DOHH2 (cell line): ENCODE measurements at regions not wholly inside any gene's neighbourhood (a gene's known extent, or its start where the extent isn't known, plus 50 kb on each side); places are given as distances from the start of the nearest gene placed in this dataset.
"Not testable (repeated sequence)": the region's sequence is repeated elsewhere in the genome, so short reads cannot be mapped to it uniquely, and the experiment has no call there.

Source experiments
- H3F3A ChIP-seq: fragments of 200-600 bp; sonication (generic), shearing (Covaris generic); 2 replicates; pipeline ENCODE4 v1.6.0; 2016; ENCODE audit warnings: antibody characterized with exemption, mild to moderate bottlenecking; ENCODE audit not compliant: control insufficient read depth, insufficient read depth
- H3K27ac ChIP-seq: fragments of 200-600 bp; sonication (generic); 2 replicates; pipeline ENCODE4 v1.5.1; 2014; ENCODE audit warnings: low read depth, mild to moderate bottlenecking, low read length, moderate library complexity
- H3K27me3 ChIP-seq: fragments of 200-600 bp; sonication (generic); 2 replicates; pipeline ENCODE4 v1.6.1; 2014; ENCODE audit warnings: mild to moderate bottlenecking, low read length, mixed read lengths; ENCODE audit not compliant: control insufficient read depth
- H3K36me3 ChIP-seq: fragments of 200-600 bp; sonication (generic); 2 replicates; pipeline ENCODE4 v1.6.1; 2014; ENCODE audit warnings: mild to moderate bottlenecking, low read length, moderate library complexity, mixed read lengths; ENCODE audit not compliant: control insufficient read depth
- H3K4me1 ChIP-seq: fragments of 200-600 bp; sonication (generic); 2 replicates; pipeline ENCODE4 v1.6.1; 2014; ENCODE audit warnings: mild to moderate bottlenecking, low read length, mixed read lengths; ENCODE audit not compliant: control insufficient read depth
- H3K4me2 ChIP-seq: fragments of 200-600 bp; sonication (generic); 2 replicates; pipeline ENCODE4 v1.6.0; 2014; ENCODE audit warnings: mild to moderate bottlenecking, low read length, moderate library complexity
- H3K4me3 ChIP-seq: fragments of 200-600 bp; sonication (generic); 2 replicates; pipeline ENCODE4 v1.5.1; 2014; ENCODE audit warnings: mild to moderate bottlenecking, low read length, mixed read lengths
- H3K79me2 ChIP-seq: fragments of 200-600 bp; sonication (generic); 2 replicates; pipeline ENCODE4 v1.6.1; 2014; ENCODE audit warnings: mild to moderate bottlenecking, low read length, mixed read lengths; ENCODE audit not compliant: control insufficient read depth
- H3K9me2 ChIP-seq: fragments of 200-600 bp; sonication (generic); replicated peaks from 2 replicates; pipeline ENCODE4 v1.6.1; 2014; ENCODE audit warnings: mild to moderate bottlenecking, low read length, mixed read lengths; ENCODE audit not compliant: control insufficient read depth
- H3K9me3 ChIP-seq: fragments of 200-600 bp; sonication (generic); 2 replicates; pipeline ENCODE4 v1.6.1; 2014; ENCODE audit warnings: antibody characterized with exemption, low read length, mixed read lengths; ENCODE audit not compliant: control insufficient read depth, insufficient read depth
- H4K20me1 ChIP-seq: fragments of 200-600 bp; sonication (generic); 2 replicates; pipeline ENCODE4 v1.6.0; 2014; ENCODE audit warnings: low read depth, mild to moderate bottlenecking, antibody characterized with exemption, low read length, moderate library complexity; ENCODE audit not compliant: control insufficient read depth, insufficient read depth
- CTCF ChIP-seq: fragments of 200-600 bp; sonication (generic); IDR thresholded peaks from one replicate; pipeline ENCODE4 v1.5.1; 2014; ENCODE audit warnings: antibody characterized with exemption, mild to moderate bottlenecking, low read depth, low read length; ENCODE audit not compliant: poor library complexity, severe bottlenecking
- EZH2phosphoT487 ChIP-seq: fragments of 200-600 bp; sonication (generic); IDR thresholded peaks from 2 replicates; pipeline ENCODE4 v1.6.1; 2017; ENCODE audit warnings: borderline replicate concordance, mild to moderate bottlenecking, antibody characterized with exemption, low read length, moderate library complexity, mixed read lengths

DNA sequence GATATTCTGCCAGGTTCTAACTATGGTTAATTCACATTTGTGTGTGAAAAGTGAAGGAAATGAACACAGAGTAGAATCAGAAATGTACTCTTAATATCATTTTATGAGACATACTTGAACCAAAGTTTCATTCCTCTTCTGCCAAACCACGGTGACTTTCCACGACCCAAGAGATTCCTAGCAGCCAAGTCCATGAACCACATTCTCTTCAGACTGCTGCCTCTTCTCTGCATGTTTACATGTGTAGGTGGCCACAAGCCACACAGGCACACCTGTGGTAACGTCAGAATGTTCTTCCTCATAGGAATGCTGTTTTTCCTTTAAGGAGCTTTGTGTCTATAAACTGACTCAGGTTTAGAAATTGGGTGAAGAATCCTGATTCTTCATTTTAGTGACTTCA is 1411.2 kb downstream of the RAPGEF2 start:
- H4K20me1 ChIP-seq: no peaks in the 10 kb centered on the region
- H3K27me3 ChIP-seq: no peaks in the 10 kb centered on the region
- H3F3A ChIP-seq: no peaks in the 10 kb centered on the region
- H3K36me3 ChIP-seq: no peaks in the 10 kb centered on the region
- no peak overlapping the region for H3K27ac ChIP-seq
- no peaks in the 10 kb centered on the region for H3K9me2 ChIP-seq
- no peak overlapping the region for H3K4me3 ChIP-seq
- no peak overlapping the region for H3K4me2 ChIP-seq
- no peaks in the 10 kb centered on the region for H3K9me3 ChIP-seq
- no peak for TF ChIP-seq CTCF
- no peak for TF ChIP-seq EZH2phosphoT487
- no peaks in the 10 kb centered on the region for H3K4me1 ChIP-seq
- no peaks in the 10 kb centered on the region for H3K79me2 ChIP-seq

DNA sequence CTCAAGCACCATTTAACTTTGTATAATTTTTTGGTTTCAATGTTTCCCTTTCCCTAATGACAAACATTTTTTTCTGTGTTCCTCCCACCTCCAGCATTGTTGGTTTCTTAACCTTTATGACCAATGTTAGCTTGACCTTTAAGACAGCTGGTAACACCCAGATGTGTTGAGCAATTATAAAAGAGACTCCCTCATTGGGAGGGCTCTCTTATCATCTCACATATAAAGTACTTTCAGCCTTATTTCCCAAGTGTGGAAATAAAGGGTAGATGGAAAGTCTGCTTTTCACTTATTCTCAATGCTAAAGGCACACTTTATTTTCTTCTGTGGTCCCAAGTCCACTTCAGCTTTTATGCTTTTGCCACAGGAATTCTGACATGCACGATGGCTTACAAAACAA is 1420.4 kb downstream of the RAPGEF2 start:
- H3K9me2 ChIP-seq: no peaks in the 10 kb centered on the region
- no peaks in the 10 kb centered on the region for H3K36me3 ChIP-seq
- H3K4me1 ChIP-seq: no peaks in the 10 kb centered on the region
- no peak for TF ChIP-seq CTCF
- TF ChIP-seq EZH2phosphoT487: no peak
- no peaks in the 10 kb centered on the region for H3K79me2 ChIP-seq
- no peaks in the 10 kb centered on the region for H4K20me1 ChIP-seq
- H3K27ac ChIP-seq: no peak overlapping the region
- H3K4me2 ChIP-seq: no peak overlapping the region
- no peaks in the 10 kb centered on the region for H3K27me3 ChIP-seq
- H3F3A ChIP-seq: no peaks in the 10 kb centered on the region
- no peaks in the 10 kb centered on the region for H3K9me3 ChIP-seq
- H3K4me3 ChIP-seq: no peak overlapping the region

DNA sequence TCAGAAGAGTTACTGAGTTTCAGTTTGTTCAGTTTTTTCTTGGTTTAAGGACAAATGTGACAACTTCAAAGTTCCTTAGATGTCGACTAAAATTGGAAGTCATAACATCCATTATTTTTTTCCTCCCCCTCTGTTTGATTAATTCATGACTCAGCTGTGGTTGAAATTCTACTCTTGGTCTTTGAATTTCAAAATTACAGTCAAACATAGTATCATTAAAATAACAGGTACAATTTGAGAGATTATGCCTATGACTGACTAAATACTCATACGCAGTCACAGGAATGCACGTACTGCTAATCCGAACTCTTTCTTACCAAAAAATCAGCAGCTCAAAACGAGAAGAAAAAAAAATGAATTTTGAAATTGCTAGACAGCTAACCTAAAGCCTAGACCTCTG is 1434.8 kb downstream of the RAPGEF2 start:
- Histone ChIP-seq H3K27ac (no peak overlapping the region), H3K36me3 (no peaks in the 10 kb centered on the region), H3K27me3 (no peaks in the 10 kb centered on the region), H3K4me1 (no peaks in the 10 kb centered on the region), H3K4me2 (no peak overlapping the region), H3K9me3 (no peaks in the 10 kb centered on the region), H4K20me1 (no peaks in the 10 kb centered on the region), H3K9me2 (no peaks in the 10 kb centered on the region), H3K79me2 (no peaks in the 10 kb centered on the region), H3K4me3 (no peak overlapping the region), H3F3A (no peaks in the 10 kb centered on the region)
- TF ChIP-seq CTCF (no peak), EZH2phosphoT487 (no peak)

GRCh38 chr4:160546201-160546600 is 1443.3 kb downstream of the RAPGEF2 start:
- TF ChIP-seq CTCF: no peak
- TF ChIP-seq EZH2phosphoT487: no peak

DNA sequence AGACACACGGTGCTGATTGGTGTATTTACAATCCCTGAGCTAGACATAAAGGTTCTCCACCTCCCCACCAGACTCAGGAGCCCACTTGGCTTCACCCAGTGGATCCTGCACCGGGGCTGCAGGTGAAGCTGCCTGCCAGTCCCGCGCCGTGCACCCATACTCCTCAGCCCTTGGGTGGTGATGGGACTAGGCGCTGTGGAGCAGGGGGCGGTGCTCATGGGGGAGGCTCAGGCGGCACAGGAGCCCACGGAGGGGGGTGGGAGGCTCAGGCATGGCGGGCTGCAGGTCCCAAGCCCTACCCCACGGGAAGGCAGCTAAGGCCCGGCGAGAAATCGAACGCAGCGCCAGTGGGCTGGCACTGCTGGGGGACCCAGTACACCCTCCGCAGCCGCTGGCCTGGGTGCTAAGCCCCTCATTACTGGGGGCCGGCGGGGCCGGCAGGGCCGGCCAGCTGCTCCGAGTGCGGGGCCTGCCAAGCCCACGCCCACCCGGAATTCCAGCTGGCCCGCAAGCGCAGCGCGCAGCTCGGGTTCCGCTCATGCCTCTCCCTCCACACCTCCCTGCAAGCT is 1447.2 kb downstream of the RAPGEF2 start:
- not testable (repeated sequence) for H3K27ac ChIP-seq, H3K4me1 ChIP-seq, H3K9me2 ChIP-seq, H4K20me1 ChIP-seq, H3F3A ChIP-seq, H3K79me2 ChIP-seq, H3K9me3 ChIP-seq, H3K36me3 ChIP-seq, H3K4me3 ChIP-seq, H3K27me3 ChIP-seq, H3K4me2 ChIP-seq

More at GRCh38 chr4:160546201-160546600, 1443.3 kb downstream of the RAPGEF2 start:
- H3K9me2 ChIP-seq: no peaks in the 10 kb centered on the region
- H3K27ac ChIP-seq: no peak overlapping the region
- H3K9me3 ChIP-seq: no peaks in the 10 kb centered on the region
- no peaks in the 10 kb centered on the region for H3K79me2 ChIP-seq
- H3K4me1 ChIP-seq: no peaks in the 10 kb centered on the region
- H3F3A ChIP-seq: no peaks in the 10 kb centered on the region
- no peaks in the 10 kb centered on the region for H3K36me3 ChIP-seq
- no peak overlapping the region for H3K4me3 ChIP-seq
- no peak overlapping the region for H3K4me2 ChIP-seq
- H4K20me1 ChIP-seq: no peaks in the 10 kb centered on the region
- no peaks in the 10 kb centered on the region for H3K27me3 ChIP-seq
